Smooth muscle cell (in vitro differentiated cells): ENCODE measurements at regions not wholly inside any gene's neighbourhood (a gene's known extent, or its start where the extent isn't known, plus 50 kb on each side); places are given as distances from the start of the nearest gene placed in this dataset.

Experiments
- DNase-seq: peaks from one replicate; lab custom pipeline; 2025; ENCODE audit not compliant: unreplicated experiment; lab: John Stamatoyannopoulos, UW
- H2AFZ ChIP-seq: fragments of 200-600 bp; sonication (generic); 2 replicates; pipeline ENCODE4 v1.6.0; 2016; ENCODE audit warnings: antibody characterized with exemption, low read depth, mild to moderate bottlenecking
- H3F3A ChIP-seq: fragments of 200-600 bp; sonication (generic); 2 replicates; pipeline ENCODE4 v1.6.0; 2017; ENCODE audit warnings: antibody characterized with exemption, low read depth
- H3K27ac ChIP-seq: fragments of 200-600 bp; sonication (generic); 2 replicates; pipeline ENCODE4 v1.5.1; 2016; ENCODE audit warnings: low read depth, mild to moderate bottlenecking
- H3K27me3 ChIP-seq: fragments of 200-600 bp; sonication (generic); 2 replicates; pipeline ENCODE4 v1.6.1; 2016; ENCODE audit warnings: low read depth, mild to moderate bottlenecking
- H3K36me3 ChIP-seq: fragments of 200-600 bp; sonication (generic); 2 replicates; pipeline ENCODE4 v1.5.1; 2016; ENCODE audit warnings: low read depth
- H3K4me1 ChIP-seq: fragments of 200-600 bp; sonication (generic); 2 replicates; pipeline ENCODE4 v1.5.1; 2016; ENCODE audit warnings: low read depth
- H3K4me2 ChIP-seq: fragments of 200-600 bp; sonication (generic); 2 replicates; pipeline ENCODE4 v1.6.0; 2016; ENCODE audit warnings: mild to moderate bottlenecking
- H3K4me3 ChIP-seq: fragments of 200-600 bp; sonication (generic); 2 replicates; pipeline ENCODE4 v1.5.1; 2016; ENCODE audit warnings: mild to moderate bottlenecking
- H3K79me2 ChIP-seq: fragments of 200-600 bp; sonication (generic); 2 replicates; pipeline ENCODE4 v1.6.0; 2016; ENCODE audit warnings: low read depth, mild to moderate bottlenecking
- H3K9ac ChIP-seq: fragments of 200-600 bp; sonication (generic); 2 replicates; pipeline ENCODE4 v1.6.0; 2016; ENCODE audit warnings: low read depth
- H3K9me3 ChIP-seq: fragments of 200-600 bp; sonication (generic); replicated peaks from 2 replicates; pipeline ENCODE4 v1.5.1; 2016; ENCODE audit warnings: low read depth
- H4K20me1 ChIP-seq: fragments of 200-600 bp; sonication (generic); 2 replicates; pipeline ENCODE4 v1.6.0; 2016; ENCODE audit warnings: low read depth
- WGBS: methylation state at CpG from one replicate; pipeline ENCODE4 v1.1.7; 2016; ENCODE audit warnings: low lambda C conversion rate; 5-methylcytosine and 5-hydroxymethylcytosine counted together
- TF ChIP-seq, protein P1 (sequence below): fragments of 200-600 bp; sonication (generic); IDR thresholded peaks from 2 replicates; pipeline ENCODE4 v1.5.1; 2017; ENCODE audit warnings: borderline replicate concordance, mild to moderate bottlenecking, antibody characterized with exemption; ENCODE audit not compliant: insufficient read depth, poor library complexity, severe bottlenecking

DNA sequence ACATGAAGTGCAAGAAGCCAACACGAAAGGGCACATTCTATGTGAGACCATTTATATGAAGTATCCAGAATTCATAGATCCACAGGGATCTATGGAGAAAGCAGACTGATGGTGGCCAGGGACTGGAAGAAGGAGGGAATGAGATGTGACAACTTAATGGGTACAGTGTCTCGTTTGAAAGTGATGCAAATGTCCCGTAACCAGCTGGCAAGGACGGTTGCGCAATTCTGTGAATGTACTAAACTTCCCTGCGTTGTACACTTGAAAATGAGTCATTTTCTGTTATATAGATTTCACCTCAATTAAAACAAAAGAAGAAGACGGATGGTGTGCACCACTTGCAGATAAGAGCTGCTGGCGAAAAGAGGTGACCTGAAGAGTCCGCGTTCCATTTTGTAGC lies 861.1 kb downstream of the TYW1 start:
- Histone ChIP-seq H2AFZ (no peak overlapping the region), H3K27me3 (peaks cover under 1% of the 10 kb centered on the region), H3K79me2 (no peaks in the 10 kb centered on the region), H4K20me1 (no peaks in the 10 kb centered on the region), H3K9me3 (no peaks in the 10 kb centered on the region), H3K9ac (no peak overlapping the region), H3K4me2 (no peak overlapping the region), H3K36me3 (no peaks in the 10 kb centered on the region), H3K27ac (no peak overlapping the region), H3K4me1 (no peaks in the 10 kb centered on the region), H3K4me3 (no peak overlapping the region), H3F3A (no peaks in the 10 kb centered on the region)
- TF ChIP-seq, protein P1, sequence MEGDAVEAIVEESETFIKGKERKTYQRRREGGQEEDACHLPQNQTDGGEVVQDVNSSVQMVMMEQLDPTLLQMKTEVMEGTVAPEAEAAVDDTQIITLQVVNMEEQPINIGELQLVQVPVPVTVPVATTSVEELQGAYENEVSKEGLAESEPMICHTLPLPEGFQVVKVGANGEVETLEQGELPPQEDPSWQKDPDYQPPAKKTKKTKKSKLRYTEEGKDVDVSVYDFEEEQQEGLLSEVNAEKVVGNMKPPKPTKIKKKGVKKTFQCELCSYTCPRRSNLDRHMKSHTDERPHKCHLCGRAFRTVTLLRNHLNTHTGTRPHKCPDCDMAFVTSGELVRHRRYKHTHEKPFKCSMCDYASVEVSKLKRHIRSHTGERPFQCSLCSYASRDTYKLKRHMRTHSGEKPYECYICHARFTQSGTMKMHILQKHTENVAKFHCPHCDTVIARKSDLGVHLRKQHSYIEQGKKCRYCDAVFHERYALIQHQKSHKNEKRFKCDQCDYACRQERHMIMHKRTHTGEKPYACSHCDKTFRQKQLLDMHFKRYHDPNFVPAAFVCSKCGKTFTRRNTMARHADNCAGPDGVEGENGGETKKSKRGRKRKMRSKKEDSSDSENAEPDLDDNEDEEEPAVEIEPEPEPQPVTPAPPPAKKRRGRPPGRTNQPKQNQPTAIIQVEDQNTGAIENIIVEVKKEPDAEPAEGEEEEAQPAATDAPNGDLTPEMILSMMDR, result no peak
- DNase-seq, result no peak
- 80% methylated on average over 10 of the region's 10 CpGs for WGBS

DNA sequence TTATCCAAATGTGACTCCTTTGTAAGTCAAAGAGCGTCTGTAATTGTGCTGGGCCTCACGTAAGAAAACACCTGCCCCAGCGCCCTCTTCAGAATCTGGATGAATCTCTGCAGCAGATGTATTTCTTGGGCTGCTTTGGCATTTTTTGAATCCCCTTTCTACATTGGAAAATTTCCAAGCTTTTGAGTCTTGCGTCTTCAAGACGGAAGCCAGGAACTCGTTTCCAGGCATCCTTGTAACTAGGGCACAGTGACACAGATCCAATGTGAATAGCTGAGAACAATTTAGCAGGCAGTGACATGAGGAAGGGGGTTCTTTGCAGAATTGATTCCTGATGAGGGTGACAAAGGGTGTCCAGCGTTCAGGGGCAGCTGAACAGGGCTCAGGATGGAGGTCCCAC lies 862.3 kb downstream of the TYW1 start:
- TF ChIP-seq, protein P1, result no peak
- H3K4me2 ChIP-seq, result no peak overlapping the region
- WGBS, result 82% methylated on average over 7 of the region's 7 CpGs

DNA sequence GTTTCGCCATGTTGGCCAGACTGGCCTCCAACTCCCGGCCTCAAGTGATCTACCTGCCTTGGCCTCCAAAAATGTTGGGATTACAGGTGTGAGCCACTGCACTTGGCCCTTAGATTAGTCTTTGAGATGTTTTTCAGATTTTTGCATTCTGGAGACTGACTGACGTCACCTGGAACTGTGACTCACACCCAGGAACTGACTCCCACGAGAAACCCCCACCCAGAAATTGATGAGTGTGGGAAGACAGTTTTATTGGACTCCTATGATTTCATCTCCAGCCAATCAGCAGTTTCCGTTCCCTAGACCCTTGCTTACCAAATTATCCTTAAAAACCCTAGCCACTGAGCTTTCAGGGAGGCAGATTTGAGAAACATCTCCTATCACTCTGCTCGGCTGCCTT lies 867.3 kb downstream of the TYW1 start:
- WGBS, result 89% methylated on average over 6 of the region's 6 CpGs
- H3K79me2 ChIP-seq, result no peaks in the 10 kb centered on the region
- no peaks in the 10 kb centered on the region for H3K9me3 ChIP-seq
- no peak overlapping the region for H3K9ac ChIP-seq
- H3K4me3 ChIP-seq, result no peak overlapping the region
- H3K4me2 ChIP-seq, result no peak overlapping the region
- H3F3A ChIP-seq, result no peaks in the 10 kb centered on the region
- TF ChIP-seq, protein P1, result no peak
- no peaks in the 10 kb centered on the region for H3K27me3 ChIP-seq
- no peaks in the 10 kb centered on the region for H4K20me1 ChIP-seq
- no peak for DNase-seq
- no peaks in the 10 kb centered on the region for H3K4me1 ChIP-seq
- no peak overlapping the region for H2AFZ ChIP-seq
- no peak overlapping the region for H3K27ac ChIP-seq
- H3K36me3 ChIP-seq, result no peaks in the 10 kb centered on the region

More for the DNA sequence above, 862.3 kb downstream of the TYW1 start:
- Histone ChIP-seq H3K9ac (no peak overlapping the region), H3K9me3 (no peaks in the 10 kb centered on the region), H3K36me3 (no peaks in the 10 kb centered on the region), H3K79me2 (no peaks in the 10 kb centered on the region), H3K4me1 (no peaks in the 10 kb centered on the region), H3K4me3 (no peak overlapping the region), H3F3A (no peaks in the 10 kb centered on the region), H2AFZ (no peak overlapping the region), H3K27me3 (no peaks in the 10 kb centered on the region), H4K20me1 (no peaks in the 10 kb centered on the region), H3K27ac (no peak overlapping the region)
- DNase-seq, result no peak

DNA sequence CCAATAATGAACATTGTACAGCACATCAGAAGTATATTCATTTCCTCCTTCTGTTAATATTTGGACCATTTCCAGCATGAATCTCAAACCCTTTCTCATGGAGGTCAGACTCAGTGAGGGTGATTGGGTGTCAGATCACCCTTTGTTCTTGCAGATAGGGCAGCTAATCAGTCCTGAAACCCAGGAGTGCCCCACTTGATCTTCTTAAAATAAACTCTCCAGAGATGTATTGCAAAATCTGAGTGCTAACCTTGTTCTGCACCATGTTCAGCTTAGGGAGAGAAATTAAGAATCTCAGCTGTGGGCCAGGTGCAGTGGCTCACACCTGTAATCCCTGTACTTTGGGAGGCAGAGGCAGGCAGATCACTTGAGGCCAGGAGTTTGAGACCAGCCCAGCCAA lies 869.4 kb downstream of the TYW1 start:
- no peak overlapping the region for H3K4me3 ChIP-seq
- no peaks in the 10 kb centered on the region for H3K27me3 ChIP-seq
- no peak overlapping the region for H3K4me2 ChIP-seq
- no peaks in the 10 kb centered on the region for H3K9me3 ChIP-seq
- no peaks in the 10 kb centered on the region for H3K36me3 ChIP-seq
- no peaks in the 10 kb centered on the region for H3F3A ChIP-seq
- H3K79me2 ChIP-seq, result no peaks in the 10 kb centered on the region
- no peak overlapping the region for H3K9ac ChIP-seq
- H2AFZ ChIP-seq, result no peak overlapping the region
- TF ChIP-seq, protein P1, result no peak
- H3K27ac ChIP-seq, result no peak overlapping the region
- no peak for DNase-seq
- no peaks in the 10 kb centered on the region for H4K20me1 ChIP-seq
- no peaks in the 10 kb centered on the region for H3K4me1 ChIP-seq
